HG03066 (cell line): ENCODE measurements at regions not wholly inside any gene's neighbourhood (a gene's known extent, or its start where the extent isn't known, plus 50 kb on each side); places are given as distances from the start of the nearest gene placed in this dataset.

ENCODE experiments used
- ATAC-seq: cut with Tn5 transposase; IDR thresholded peaks from one replicate; pipeline ENCODE4 v1.9.1; 2021; ENCODE audit warnings: low read depth; ENCODE audit not compliant: unreplicated experiment

GRCh38 chr9:118336943-118337330 lies 632.7 kb downstream of the TLR4 start:
- no peak for ATAC-seq

GRCh38 chr9:118360036-118360435 lies 655.8 kb downstream of the TLR4 start:
- ATAC-seq = no peak

DNA sequence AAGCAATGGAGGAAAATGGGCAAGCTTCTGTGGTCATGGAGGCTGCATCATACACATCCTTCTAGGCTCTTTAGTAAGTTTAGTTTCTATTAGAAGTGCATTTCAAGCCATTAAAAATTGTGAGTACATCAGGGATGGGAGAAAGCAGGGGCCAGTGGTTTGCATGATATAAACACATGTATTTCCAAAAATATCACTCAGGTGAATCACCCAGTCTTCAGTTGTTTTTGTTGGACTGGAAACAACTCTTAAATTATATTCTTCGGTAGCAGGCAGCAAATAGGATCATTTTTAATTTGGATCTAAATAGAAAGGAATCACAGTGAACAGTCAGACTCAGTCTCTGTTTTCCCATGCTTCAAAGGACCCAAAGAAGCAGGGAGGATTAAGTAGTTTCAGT lies 657.9 kb downstream of the TLR4 start:
- ATAC-seq = no peak

DNA sequence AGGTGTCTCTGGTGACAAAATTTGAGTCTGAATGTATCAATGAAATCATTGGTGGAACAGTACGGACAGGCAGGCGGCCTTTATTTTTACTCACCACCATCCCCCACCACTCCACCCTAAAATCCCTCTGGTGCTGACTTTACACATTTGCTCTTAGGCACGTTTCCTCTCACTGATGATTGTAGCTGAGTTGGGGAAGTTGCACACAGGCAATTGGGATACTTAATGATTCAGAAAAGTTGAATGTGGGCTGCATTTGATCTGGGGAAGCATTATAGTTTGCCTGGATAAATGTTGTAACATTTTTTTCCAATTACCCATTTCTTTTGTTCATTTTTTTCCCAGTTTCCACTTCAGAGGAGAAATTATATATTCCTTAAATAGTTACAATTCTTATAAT lies 658.4 kb downstream of the TLR4 start:
- no peak for ATAC-seq

DNA sequence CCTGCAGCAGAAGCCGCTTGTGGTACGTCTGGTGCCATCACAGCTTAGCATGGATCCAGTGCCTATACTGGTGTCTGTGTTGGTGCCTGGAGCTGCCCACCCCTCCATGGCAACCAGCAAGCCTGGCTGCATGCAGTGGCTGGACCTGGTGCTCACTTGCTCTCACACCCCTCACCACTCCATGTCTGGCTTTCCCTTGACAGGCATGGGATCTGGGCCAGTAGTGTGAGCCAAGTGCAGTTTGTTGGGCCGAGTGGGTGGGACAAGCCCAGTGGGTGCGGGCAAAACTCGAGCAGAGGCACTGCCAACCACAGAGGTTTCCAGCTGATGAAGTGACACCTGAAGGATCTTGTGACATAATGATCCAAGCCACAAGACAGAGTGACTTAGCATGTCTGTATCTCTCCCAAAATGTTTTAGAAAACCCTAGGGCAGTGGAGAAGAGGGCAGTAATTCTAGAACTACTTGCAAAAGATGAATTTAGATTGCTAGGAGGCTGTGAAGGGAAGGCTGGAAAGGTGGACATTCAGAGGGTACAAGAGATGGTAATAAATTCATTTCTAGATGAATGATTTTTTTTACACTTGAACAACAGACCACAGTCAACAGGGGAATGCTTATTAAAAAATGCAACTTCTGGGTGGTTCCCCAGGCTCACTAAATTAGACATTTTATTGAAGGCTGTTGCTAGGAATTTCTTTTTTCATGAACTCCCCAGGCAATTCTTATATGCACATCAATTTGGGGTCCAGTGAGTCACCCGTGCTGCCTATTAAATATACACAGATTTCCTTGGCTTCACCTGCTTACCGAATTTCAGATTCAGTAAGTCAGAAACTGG lies 660.3 kb downstream of the TLR4 start:
- ATAC-seq = no peak

DNA sequence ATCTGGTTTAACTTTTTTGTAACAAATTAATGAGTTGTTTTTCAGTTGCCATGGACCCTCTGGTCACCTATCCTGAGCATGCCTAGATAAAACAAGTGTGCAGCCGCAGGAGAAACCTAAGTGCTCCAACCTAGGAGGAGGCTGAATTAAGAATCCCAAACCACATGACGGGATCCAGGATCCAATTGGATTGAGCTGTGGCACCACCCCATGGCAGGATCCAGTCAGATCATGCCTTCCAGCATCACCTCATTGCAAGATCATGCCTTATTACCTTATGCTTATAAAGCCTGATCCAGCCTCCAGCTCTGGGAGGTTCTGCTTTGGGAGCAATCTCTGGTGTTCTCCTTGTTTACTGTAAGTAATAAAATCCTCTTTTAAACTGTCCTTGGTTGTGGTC lies 662.0 kb downstream of the TLR4 start:
- no peak for ATAC-seq

DNA sequence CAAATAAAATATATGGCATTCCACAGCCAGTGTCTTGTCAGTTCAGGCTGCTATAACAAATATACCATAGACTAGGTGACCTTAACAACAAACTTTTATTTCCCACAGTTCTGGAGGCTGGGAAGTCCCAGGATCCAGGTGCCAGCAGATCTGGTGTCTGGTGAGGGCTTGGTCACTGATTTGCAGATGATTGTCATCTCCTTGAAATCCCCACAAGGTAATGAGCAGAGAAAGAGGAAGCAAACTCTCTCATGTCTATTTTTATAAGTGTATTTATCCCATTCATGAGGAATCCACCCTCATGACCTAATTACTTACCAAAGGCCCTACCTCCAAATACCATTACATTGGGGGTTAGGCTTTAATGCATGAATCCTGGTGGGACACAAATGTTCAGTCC lies 663.2 kb downstream of the TLR4 start:
- ATAC-seq = no peak

GRCh38 chr9:118384531-118385100 lies 680.4 kb downstream of the TLR4 start:
- ATAC-seq = no peak

GRCh38 chr9:118395415-118395814 lies 691.2 kb downstream of the TLR4 start:
- no peak for ATAC-seq

- no peak for ATAC-seq
Measured at GRCh38 chr9:118401546-118401945, 697.3 kb downstream of the TLR4 start.

GRCh38 chr9:118414676-118415075 lies 710.5 kb downstream of the TLR4 start:
- ATAC-seq = no peak

DNA sequence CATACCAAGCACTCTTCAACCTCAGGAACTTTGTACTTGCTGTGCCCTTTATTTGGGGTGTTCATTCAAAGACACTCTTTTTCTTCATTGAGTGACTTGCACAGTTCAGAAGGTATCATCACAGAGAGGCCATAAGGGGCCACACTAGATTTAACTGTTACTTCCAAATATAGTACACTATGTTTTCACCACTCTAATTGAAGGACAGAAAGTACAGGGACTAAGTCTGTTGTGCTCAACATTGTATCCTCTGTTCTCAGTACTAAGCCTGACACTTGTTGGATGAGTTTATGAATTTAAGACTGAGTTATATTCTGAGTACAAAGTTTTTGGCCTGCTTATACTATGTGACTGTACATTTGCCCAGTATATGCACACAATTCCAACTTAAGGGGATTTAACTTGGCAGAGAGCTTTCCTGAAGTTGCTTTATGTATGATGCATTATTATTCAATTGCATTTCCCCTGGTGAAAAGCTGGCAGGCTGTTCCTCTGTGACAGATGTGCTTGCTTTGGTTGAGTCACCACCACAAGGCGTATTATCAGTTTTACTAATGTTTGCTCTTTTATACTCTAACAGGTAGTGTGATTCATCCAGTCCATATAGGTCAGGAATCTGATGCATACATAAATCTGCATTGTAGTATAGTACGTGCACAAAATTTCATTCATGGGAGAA lies 714.8 kb downstream of the TLR4 start:
- ATAC-seq = no peak

GRCh38 chr9:118419676-118420075 lies 715.5 kb downstream of the TLR4 start:
- ATAC-seq = no peak

- no peak for ATAC-seq
Measured at GRCh38 chr9:118422508-118422907, 718.3 kb downstream of the TLR4 start.

DNA sequence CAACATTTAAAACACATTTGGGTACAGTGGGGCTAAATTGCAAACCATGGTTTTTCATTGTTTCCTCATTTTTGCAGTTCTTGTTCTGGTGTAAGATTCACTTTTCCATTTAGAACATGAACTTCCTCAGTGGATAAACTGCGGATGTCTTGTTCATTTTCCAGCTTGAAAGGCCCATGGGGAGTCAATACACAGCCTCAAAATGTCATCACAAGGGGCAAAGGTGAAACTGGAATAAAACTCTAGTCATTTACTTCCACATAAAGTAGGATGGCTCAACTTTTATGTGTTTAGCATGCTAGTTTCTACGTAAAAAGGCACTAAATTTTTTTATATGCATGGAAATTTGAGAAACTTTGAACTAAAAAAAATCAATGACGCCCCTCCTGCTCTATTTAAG lies 718.8 kb downstream of the TLR4 start:
- ATAC-seq = no peak

DNA sequence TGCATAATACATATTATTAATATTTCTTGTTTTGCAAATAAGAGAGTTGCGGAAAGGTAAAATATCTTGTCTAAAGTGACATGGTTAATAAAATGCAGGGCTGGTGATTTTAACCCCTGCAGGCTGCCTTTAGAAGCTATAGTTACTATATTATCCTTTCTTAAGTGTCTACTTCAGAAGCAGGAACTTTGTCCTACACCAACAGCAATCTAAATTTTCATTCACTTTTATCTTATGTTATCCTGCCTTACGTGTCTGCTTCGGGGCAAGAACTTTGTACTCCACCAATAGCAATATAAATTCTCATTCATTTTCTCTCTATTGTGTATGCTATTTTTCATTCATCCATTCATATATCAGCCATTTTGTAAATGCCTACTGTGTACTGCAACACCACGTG lies 719.5 kb downstream of the TLR4 start:
- ATAC-seq = no peak

GRCh38 chr9:118426772-118427171 lies 722.6 kb downstream of the TLR4 start:
- no peak for ATAC-seq

- no peak for ATAC-seq
Measured at GRCh38 chr9:118438810-118439209, 734.6 kb downstream of the TLR4 start.

DNA sequence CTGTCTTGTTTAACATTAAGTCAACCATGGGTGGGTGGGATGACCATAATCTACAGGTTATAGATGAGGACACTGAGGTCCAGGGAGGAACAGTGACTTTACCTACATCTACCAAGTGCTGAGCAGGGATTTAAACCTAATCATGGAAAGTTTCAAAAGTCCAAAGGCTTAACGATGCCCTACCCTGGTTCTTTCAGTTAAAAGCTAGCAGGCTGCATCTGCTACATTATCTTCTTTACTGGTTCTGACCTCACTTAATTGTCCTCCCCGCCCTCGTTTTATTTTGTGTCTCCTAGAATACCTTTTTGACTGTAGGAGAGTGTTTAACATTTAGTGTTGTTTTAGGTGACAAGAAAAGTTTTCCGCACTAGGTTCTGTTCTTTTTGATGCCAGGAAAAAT lies 735.2 kb downstream of the TLR4 start:
- no peak for ATAC-seq

- ATAC-seq = no peak
Measured at GRCh38 chr9:118444403-118444802, 740.2 kb downstream of the TLR4 start.

DNA sequence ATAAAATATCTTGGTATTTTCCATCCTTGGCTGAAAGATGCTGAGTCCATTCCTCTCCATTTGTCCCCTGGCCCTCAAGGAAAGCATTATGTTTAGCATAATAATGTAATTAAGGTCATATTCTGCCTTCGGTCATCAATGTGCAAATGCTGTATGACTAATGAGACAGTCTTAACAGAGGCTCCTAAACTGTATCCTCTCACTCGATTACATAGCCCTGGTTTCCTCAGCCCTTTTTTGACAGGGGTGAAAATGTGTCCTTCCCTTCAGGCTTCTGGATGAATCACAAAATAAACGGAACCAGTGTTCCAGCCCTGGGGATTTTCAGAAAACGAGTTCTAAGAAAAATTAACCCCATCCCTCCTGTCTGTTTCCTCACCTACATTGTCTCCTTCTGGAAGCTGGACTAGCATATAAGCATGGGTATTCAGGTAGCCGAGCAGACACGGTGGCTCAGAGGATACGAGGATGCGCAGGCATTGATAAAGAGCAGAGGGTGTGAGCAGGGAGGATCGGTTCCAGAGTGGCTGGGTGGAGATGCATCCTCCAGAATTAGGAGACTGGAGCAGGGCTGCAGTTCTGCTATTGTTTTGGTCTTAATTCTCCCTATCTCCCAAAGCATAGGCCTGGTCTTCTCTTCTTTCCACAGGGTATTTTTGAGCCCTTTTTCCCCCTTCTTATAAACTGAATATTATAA lies 742.9 kb downstream of the TLR4 start:
- no peak for ATAC-seq
